Stimulated activated CD8-positive, alpha-beta memory T cell treated with anti-CD3 and anti-CD28 coated beads, Interleukin-15, amount 100 ng/mL, for 1 hour (primary cell): ENCODE measurements at regions not wholly inside any gene's neighbourhood (a gene's known extent, or its start where the extent isn't known, plus 50 kb on each side); places are given as distances from the start of the nearest gene placed in this dataset.
"Not testable (repeated sequence)": the region's sequence is repeated elsewhere in the genome, so short reads cannot be mapped to it uniquely, and the experiment has no call there.

Source experiments
- DNase-seq: peaks from one replicate; pipeline ENCODE4 v3.0.0-alpha.2; 2020; ENCODE audit warnings: low read depth

DNA sequence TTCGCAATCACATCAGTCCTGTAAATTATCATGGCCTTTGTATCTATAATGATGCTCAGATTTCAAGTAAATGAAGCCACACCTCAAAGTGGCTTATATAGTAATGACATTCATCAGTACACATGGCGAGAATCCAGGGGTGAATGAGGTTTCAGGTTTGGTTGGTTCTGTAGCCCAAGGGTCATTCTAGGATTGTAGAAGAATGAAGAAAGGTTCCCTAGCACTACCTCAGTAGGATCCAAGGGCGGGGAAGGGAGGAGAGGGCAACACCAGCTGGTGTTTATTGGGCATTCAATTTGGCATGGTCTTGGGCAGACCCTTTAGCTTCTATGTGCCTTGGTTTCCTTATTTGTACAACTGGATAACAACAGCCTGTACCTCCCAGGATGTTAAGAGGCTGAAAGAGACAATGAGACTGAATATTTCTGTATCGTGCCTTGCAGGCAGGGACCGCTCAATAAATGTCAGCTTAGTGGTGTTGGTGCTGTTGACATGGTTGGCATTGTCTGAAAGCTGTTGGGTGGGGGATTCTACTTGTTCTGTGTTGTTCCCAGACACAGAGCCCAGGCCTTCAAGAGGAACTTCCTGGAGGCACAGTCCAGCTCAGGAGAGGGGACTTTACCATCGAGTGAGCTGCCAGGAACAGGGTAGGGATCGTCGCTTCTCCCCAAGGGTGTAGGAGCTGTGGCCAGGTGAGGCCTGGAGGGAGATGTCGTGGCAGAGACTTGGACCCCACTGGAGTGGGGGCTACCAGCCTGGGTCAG is 388.2 kb downstream of the PTPRU start:
- no peak for DNase-seq

GRCh38 chr1:29623501-29623900 is 387.2 kb downstream of the PTPRU start:
- DNase-seq, result no peak

- no peak for DNase-seq
Observed at GRCh38 chr1:29621826-29622435, 385.6 kb downstream of the PTPRU start.

- DNase-seq, result no peak
Observed at GRCh38 chr1:29620631-29621030, 384.3 kb downstream of the PTPRU start.

DNA sequence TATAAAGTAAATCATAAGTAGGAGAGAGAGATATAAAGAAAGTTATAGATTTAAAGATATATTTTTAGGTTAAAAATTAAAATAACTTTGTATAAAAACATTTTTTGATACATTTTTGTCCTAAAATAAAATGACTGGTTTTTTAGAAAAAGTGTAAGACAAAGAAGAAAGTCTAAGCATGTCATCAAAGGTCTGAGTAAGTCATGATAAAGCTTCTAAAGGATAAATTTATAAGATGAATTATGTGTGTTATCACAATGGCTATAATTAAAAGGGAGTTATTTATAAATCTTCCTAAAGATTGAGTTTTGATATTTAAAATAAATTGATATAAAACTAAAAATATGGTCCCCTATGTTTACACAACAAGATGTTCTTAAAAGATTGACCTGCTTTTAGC is 370.9 kb downstream of the PTPRU start:
- DNase-seq, result no peak

- DNase-seq, result not testable (repeated sequence)
Observed at GRCh38 chr1:29604796-29605195, 368.5 kb downstream of the PTPRU start.

- no peak for DNase-seq
Observed at GRCh38 chr1:29603622-29604021, 367.3 kb downstream of the PTPRU start.

DNA sequence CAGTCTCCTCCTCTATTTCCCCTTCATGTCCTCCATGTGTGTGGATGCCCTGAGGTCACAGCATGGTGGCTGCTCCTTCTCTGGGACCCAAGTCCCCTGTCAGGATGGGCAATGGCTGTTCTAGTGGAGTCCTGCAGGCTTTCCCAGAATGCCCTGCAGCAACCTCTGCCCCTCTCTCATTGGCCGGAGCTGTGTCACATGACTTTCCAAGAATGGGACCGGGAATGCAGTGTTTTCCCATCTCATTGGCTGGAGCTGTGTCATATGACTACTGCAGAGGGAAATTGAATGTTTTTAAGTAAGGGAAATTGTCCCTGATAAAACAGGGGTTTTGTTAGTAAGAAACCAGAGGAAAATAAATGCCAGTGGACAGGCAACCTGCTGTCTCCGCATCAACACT is 365.9 kb downstream of the PTPRU start:
- DNase-seq, result no peak

DNA sequence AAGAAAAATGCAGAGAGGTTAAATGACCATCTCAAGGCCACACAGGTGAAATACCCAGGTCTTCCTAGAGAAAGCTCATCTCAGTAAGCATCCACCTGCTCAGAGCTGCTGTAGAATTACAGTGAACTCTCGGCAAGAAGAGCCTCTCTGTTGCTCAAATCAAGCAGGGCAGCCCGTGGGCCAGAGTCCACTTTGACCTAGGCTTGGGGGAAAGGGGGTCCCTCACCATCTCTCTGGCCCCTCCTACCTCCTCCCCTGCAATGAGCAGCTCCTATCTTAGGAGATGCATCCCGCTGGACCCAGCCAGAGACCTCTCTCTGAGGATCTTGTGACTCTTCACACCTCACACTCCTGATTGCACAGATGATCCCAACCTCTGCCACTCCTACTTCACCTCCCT is 364.7 kb downstream of the PTPRU start:
- DNase-seq, result no peak

DNA sequence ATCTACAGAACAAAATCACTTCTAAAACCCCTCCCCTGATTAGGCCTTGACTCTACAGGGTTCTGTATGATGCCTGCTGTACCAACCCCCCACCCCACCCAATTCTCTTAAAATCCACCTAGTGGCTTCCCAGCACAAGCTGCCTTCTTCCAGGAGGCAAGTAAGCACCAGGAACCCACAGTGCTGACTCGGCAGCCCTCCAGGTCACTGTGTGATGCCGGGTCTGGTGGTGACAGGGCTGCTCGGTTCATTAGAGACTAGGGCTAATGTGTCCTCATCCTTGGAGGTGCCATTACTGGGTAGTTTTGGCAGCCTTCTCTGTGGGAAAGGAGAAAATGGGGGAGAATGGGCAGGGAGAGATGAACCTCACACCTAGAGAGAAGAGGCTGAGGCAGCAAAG is 363.5 kb downstream of the PTPRU start:
- no peak for DNase-seq

GRCh38 chr1:29599071-29599470 is 362.7 kb downstream of the PTPRU start:
- no peak for DNase-seq

DNA sequence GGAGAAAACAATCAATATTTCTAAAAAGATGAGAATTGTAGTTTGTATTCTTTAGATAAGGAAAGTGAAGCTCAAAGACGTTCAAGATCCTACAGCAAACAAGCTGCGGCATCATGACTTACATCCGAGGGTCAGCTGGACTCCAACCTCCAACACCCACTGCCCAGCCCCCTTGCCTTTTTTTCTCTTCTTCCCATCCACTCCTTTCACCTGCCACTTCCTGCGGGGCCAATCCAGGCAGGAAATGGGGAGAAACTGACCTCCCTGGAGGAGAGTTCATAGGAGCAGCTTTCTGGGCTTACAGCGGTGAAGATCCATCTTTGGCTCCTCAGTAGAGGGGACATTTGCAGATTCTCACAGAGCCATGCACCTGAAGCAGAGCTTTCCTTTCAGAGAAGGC is 361.5 kb downstream of the PTPRU start:
- no peak for DNase-seq

- no peak for DNase-seq
Observed at GRCh38 chr1:29593601-29594382, 357.5 kb downstream of the PTPRU start.

GRCh38 chr1:29592731-29593130 is 356.4 kb downstream of the PTPRU start:
- DNase-seq, result no peak

GRCh38 chr1:29592261-29592615 is 355.9 kb downstream of the PTPRU start:
- no peak for DNase-seq

DNA sequence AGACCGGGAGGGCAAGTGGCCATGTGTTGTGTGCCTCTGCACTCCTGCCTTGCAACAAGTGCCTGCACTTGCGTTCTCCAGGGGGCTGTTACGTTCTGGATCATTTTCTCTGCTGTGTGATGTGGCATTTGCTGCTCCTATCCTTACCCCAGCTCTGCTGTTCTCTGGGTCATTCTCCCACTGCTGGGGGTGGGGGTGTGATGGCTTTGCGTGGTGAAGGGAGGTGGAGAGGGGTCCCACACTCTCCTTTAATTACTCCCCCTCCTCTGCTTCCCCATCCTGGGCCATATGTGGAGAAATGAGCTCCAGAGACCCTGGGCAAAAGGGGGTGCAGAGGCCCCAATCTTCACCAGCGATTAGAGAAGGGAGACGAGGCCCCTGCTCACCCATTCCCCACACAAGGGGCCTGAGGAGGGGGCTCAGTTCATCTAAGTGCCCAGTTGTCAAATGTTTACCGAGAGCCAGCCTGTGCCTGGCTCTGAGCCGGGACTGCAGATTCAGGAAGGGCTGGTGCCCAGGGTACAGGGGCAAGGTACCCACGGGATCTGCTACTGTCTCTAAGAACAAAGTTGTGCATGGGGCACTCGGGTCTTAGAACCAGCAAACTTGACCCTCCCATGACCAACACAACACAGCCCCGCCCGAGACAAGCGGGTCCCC is 355.4 kb downstream of the PTPRU start:
- DNase-seq, result no peak

- DNase-seq, result no peak
Observed at GRCh38 chr1:29590583-29591565, 354.6 kb downstream of the PTPRU start.

DNA sequence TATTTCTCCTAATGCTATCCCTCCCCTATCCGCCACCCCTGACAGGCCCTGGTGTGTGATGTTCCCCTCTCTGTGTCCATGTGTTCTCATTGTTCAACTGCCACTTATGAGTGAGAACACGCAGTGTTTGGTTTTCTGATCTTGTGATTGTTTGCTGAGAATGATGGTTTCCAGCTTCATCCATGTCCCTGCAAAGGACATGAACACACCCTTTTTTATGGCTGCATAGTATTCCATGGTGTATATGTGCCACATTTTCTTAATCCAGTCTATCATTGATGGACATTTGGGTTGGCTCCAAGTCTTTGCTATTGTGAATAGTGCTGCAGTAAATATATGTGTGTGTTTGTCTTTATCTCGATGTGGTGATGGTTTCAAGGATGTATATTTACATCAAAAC is 353.4 kb downstream of the PTPRU start:
- not testable (repeated sequence) for DNase-seq

DNA sequence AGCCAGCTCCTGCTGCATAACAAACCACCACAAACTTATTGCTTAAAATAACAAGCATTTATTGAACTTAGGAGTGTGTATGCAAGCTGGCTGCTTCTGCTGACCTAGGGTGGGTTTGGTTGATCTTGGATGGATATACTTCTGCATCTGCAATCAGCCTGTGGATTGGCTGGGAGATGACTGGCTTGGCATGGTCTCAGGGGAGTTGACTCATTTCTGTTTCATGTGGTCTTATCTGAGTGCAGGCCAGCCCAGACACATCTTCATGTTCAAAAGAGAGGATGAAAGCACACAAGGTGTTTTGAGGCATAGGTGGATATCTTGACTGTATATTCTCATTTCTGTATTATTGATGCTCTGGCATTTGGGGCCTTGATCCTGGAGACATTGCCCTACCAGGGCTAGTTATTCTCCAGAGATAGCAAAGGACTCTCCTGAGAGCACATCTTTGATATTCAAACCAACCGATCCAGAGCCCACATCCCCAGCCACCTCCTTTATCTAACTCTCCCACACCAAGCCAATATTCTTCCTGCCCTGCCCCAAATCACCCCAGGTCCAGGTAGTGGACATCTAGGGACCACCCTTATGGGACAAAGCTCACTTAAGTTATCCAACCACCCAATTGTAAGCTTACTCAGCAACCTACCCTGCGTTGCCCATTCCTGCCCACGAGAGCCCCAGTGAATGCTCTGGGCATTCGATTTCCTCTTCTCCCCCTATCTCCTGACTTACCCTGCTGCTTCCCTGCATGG is 350.8 kb downstream of the PTPRU start:
- DNase-seq, result no peak

- no peak for DNase-seq
Observed at GRCh38 chr1:29586215-29586614, 349.9 kb downstream of the PTPRU start.

GRCh38 chr1:29585656-29586055 is 349.3 kb downstream of the PTPRU start:
- no peak for DNase-seq
